ENCODE measurements at regions not wholly inside any gene's neighbourhood (a gene's known extent, or its start where the extent isn't known, plus 50 kb on each side); places are given as distances from the start of the nearest gene placed in this dataset.
"Not testable (repeated sequence)": the region's sequence is repeated elsewhere in the genome, so short reads cannot be mapped to it uniquely, and the experiment has no call there.

DNA sequence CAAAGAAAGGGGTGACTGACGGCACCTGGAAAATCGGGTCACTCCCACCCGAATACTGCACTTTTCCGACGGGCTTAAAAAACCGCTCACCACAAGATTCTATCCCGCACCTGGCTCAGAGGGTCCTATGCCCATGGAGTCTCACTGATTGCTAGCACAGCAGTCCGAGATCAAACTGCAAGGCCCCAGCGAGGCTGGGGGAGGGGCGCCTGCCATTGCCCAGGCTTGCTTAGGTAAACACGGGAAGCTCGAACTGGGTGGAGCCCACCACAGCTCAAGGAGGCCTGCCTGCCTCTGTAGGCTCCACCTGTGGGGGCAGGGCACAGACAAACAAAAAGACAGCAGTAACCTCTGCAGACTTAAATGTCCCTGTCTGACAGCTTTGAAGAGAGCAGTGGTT lies 327.0 kb upstream of the MEIS2 start:
- not testable (repeated sequence) for DNase-seq

DNA sequence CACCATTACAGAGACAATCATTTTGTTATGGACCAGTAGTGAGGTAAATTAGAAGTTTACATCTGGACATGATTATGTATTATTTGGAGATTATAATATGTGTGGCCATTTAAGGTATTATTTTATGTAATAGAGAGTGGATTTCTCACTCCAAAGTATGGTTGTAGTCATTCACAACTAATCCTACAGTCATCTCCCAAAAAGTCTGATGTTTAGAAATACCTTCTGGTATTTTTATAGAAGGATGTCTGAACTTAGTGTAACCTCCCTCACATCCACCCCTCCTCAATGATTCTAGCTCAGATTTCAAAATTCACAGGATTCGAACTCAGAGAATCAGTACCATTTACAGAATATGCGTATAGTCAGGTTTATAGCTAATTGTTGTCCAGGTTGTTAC lies 346.6 kb upstream of the MEIS2 start:
- DNase-seq = no peak

DNA sequence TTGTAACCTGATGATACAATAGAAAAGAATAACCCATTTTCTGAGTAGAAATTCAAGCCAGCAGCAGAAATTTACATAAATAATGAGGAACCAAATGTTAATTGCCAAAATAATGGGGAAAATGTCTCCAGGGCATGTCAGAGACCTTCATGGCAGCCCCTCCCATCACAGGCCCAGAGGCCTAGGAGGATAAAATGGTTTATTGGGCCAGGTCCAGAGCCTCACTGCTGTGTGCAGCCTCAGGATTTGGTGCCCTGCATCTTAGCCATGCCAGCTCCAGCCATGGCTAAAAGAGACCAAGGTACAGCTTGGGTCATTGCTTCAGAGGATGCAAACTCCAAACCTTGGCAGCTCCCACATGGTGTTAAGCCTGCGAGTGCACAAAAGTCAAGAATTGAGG lies 352.1 kb upstream of the MEIS2 start:
- DNase-seq = no peak

DNA sequence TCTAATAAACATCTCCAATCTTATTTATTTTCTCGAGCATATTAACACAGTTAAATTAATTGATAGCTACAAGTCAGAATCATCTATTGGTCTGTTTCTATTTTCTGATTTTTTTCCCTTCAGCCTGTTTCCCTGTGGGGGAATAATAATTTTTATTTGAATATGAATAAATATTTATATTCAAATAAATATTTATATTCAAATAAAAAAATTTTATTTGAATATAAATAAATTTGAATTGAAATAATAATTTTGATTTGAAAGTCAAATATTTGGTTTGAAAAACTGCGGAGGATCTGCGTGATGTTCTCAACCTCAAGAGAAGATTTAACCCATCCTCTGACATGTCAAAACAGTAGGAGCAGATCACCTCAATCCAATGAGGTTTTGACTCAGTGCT lies 380.1 kb upstream of the MEIS2 start:
- DNase-seq = no peak

DNA sequence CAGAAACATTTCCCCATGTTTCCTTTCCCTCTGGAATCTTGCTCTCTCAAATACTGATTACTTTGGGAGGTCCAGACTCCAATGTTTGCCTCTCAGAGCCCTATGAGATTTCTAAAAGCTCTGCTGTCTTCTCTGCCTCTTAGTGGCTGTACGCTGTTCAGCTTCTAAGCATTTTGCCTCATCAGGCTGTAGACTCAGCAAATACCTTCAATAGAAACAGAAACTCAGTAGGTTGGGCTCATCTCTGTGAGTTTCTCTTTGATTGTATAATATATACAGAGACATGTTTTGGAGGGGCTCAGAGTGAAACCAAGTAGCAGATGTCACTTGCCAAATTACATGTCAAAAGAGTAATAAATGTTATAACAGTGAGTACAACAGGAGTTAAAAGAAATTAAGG lies 380.8 kb upstream of the MEIS2 start:
- DNase-seq = no peak

DNA sequence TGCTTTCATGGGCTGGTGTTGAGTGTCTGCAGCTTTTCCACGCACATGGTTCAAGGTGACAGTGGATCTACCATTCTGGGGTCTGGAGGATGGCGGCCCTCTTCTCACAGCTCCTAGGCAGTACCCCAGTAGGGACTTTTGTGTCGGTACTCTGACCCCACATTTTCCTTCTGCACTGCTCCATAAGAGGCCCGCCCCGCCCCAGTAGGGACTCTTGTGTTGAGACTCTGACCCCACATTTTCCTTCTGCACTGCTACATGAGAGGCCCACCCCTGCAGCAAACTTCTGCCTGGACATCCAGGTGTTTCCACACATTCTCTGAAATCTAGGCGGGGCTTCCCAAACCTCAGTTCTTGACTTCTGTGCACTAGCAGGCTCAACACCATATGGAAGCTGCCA lies 383.4 kb upstream of the MEIS2 start:
- DNase-seq = no peak

DNA sequence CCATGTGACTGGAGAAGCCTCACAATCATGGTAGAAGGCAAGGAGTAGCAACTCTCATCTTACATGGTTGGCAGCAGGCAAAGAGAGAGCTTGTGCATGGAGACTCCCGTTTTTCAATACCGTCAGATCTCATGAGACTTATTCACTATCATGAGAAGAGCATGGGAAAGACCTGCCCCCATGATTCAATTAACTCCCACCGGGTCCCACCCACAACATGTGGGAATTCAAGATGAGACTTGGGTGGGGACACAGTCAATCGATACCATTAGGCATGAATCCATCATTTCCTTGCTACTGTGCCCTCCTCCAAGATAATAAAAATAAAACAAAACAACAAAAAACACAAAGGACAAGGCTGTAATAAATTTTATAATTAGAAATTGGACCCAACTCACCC lies 384.7 kb upstream of the MEIS2 start:
- DNase-seq = no peak

DNA sequence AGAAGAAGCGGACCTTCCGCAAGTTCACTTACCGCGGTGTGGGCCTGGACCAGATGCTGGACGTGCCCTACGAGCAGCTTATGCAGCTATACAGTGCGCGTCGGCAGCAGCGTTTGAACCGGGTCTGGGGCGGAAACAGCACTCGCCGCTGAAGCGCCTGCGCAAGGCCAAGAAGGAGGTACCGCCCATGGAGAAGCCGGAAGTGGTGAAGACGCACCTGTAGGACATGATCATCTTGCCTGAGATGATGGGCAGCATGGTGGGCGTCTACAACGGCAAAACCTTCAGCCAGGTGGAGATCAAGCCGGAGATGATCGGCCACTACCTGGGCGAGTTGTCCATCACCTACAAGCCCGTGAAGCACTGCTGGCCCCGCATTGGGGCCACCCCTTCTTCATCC lies 390.4 kb upstream of the MEIS2 start:
- no peak for DNase-seq

DNA sequence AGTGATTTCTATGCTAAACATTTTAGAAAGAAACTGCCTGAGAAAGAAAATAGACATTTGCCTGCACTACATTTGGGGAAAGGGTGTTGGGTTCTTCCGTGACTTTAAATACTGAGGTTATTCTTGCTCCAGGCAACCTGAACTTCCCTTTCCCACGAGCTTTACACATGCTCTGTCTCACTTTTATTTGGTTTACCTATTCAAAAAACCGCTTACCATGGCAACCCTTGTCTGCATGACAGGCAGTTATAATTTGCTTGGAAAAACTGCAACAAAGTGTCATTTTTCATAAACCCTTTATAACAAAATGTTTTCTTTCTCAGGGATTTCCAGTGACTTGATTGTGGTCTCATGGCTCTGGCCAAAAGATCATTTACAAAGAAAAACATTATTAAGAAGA lies 416.3 kb upstream of the MEIS2 start:
- no peak for DNase-seq

DNA sequence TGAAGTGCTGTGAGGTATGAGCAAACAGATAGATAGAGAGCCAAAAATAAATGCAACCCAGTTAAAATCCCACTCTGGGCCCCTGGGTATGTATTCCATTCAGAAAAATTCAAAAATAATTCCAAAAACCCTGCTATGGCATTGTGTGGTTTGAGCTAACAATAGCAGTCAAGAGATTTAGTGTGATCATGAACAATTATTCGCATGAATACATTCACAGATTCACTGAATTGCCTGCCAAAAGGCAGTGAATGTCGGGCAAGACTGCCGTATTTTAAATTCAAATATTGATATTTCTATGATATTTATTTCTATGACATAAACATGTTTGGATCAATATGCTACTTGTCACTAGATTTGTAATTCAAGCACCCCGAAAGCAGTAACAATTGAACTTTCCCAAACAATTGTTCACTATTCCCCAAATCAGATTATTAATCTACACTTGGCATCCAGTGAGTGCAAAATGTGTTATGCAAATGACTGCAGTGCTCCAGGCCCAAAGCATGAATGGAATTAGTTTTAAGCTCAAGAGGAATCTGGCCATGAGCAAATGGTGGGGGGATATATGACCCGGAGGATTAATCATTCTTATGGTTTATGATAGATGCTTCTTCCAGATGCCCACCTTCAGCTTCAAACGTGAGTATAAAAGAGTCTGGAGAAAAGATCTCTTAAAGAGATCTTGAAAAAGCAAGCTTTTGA lies 417.0 kb upstream of the MEIS2 start:
- DNase-seq = no peak

DNA sequence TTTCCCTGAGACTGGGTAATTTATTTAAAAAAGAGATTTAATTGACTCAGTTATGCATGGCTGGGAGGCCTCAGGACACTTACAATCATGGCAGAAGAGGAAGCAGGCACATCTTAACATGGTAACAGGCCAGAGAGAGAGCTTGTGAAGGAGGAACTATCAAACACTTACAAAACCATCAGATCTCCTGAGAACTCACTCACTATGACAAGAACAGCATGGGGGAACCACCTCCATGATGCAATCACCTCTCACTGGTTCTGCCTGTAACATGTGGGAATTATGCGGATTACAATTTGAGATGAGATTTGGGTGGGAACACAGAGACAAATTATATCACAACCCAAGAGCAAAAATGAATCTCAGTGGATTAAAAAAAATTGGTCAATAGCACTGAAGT lies 416.0 kb upstream of the TMCO5A start:
- DNase-seq = no peak

DNA sequence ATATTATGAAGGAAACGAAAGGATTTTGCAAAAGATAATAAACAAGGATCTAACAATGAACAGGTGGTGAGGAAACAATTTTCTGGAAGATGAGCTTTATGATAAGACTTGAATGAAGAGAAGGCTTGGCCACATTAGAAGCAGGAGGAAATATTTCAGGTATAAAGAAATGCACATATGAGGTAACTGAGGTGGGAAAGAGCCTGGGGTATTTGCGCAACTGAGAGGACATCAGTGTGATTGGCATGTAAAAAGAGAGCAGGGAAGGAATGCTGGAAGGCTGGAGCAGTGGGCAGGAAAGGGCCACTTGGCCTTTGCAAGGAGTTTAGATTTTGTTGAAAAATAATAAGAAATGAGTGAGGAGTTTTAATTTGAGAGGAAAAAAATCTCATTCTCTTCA lies 414.4 kb upstream of the TMCO5A start:
- DNase-seq = no peak

DNA sequence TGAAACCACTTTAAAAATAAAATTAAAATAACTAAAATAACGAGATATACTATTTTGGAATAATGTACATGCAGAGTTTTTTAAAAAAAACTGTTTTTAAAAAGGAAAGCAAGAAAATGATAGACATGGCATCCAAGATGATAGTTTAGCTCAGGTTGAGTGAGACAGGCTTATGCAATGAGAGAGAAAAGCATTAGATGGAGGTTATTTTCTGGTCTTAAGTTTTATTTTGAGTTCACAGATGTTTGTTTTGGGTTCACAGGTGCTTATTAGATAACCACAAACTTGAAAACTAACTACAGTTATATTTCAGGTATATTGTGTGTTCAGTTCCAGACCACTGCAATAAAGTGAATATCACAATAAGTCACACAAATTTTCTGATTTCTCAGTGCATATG lies 413.6 kb upstream of the TMCO5A start:
- DNase-seq = no peak

DNA sequence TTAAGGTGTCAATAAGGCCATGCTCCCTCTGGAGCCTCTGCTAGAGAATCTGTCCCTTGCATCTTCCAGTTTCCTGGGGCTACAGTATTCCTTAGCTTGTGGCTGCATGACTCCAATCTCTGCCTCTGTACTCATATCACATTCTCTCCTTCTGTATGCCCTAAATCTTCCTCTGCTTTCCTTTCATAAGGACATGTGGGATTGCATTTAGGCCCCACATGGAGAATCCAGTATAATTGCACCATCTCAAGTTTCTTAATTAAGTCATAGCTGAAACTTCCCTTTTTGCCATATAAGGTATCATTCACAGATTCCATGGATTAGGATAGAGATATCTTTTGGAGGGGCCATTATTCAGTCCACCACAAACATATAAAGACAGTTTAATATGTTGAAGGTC lies 409.8 kb upstream of the TMCO5A start:
- DNase-seq = no peak

DNA sequence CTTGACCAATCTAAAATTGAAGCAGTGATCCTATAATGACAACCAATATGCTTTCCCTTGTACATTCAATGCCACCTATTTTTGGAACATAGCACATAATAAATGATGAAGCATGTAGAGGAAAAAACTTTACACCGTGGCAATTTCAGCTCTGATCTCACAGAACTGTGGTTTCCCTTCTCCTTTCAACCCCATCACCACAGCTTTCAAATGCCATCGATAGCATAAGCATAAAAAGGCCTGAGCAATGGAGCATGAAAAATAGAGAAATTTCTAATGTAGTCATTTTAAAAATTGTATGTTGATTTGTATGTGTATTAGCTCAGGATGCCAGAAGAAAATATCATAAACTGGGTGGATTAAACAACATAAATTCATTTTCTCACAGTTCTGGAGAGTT lies 406.0 kb upstream of the TMCO5A start:
- no peak for DNase-seq

DNA sequence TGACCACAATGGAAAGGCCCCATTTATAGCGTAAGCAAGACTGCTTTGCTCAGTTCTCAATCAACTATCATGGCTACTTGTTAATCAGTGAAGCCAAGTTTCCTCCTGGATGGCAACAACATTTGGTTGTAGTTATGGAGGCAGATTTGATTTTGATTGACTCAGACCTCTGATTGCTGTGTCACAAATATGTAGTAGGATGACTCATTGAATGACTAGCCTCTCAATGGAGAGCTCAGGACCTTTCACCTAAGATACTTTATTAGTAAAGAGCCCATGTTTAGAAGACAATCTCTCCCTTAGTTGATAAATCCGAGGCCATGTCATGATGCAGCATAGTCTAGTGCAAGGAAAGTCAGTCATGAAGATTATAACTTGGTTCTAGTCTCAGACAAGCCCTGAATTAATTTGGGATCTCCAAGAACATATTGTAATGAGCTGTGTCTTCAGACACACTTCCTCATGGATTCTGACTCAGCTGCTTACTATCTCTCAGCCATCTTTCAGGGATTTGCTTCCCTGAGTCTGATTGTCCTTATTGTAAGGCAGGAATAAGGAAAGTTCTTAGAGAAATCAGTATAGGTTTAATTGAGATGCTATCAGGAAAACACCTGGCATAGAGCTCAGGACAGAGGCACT lies 397.4 kb upstream of the TMCO5A start:
- no peak for DNase-seq

DNA sequence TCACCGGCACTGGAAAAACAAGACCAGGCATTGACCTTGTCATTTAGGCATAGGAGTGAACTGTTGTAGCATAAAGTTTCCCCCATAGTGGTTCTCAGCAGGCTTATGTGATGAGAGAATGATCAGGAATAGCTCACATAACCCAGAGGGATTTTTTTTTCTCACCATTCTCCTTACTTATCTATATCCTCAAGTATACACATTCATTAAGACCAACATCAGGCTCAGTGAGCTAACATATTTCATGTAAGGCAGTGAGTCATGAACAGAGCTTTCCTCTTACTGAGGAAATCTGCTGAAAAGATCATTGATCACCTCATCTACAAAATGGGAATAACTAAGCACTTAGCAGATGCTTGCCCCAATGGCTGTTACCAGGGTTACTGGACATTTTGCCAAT lies 396.6 kb upstream of the TMCO5A start:
- no peak for DNase-seq

DNA sequence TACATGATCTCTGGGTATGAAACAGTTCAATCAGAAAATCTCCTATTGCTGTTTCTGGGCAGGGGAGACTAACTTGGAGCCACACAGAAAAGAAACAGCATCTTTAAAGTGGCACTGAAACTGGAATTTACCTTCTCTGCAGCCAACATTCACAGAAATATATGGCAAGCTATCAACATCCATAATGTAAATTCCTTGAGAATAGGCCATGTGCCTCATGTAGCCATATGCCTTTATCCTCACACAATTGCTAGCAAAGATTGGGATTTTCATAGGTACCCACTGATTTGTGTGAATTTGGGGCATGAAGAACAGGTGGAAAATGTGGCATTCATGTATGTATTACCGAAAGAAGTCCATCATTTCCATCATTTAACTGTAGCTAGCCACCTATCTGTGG lies 386.3 kb upstream of the TMCO5A start:
- DNase-seq = no peak

DNA sequence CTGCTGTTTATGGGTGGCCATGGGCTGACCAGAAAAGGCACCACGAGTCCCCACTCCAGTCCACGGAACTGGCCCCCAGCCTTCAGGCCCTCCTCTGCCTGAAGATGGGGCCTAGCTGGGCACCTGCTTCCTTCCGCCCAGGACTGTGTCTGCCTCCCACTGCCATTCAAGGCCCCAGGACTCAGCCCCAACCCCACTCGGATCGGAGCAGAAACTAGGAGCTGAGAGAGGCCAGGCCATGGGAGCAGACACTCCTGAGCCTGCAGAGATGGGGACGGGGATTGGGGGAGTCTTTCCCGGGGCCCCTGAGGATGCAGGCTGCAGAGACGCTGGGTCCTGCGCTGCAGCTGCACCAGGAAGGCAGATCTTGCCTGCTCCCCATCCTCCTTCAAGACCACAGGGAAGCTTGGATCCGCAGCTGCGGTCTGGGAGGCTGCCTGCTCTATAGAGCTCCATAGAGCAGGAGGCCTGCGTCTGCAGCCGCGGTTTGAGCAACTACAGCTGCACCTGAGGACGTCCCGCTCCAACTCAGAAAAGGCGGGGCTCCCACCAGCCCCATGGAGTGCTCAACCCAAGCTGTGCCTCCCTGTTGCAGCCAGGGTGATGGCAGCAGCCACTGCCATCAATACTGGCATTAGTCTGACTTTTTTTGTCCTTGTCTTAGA lies 383.9 kb upstream of the TMCO5A start:
- no peak for DNase-seq

DNA sequence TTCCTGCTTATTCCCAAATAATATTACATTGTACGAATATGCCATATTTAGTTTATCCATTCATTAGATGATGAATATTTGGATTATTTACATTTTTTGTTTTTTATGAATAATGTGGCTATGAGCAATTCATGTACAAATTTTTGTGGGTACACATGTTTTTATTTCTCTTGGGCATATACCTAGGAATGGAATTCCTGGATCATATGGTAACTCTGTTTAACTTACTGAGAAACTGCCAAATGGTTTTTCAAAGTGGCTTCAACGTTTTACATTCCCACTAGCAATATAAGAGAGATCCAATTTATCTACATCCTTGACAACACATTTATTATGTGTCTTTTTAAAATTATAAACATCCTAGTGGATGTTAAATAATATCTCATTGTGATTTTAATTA lies 362.0 kb upstream of the TMCO5A start:
- no peak for DNase-seq

DNA sequence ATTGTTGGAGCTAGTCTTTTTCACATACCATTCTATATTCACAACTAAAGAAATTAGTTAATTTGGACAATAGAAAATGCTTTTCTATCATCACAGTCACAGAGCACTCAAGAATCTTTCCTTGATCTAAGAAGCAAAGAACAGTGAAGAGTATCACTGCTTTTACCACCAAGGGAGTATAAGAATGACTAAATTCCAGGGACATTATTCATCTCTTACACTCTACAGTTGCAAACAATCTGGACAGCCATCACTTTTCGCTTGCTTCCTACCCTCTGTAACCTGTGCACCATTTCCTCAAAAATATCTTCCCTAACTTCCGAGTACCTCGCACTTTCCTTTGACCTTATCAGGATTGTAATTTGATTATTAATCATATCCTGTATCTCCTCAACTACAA lies 359.5 kb upstream of the TMCO5A start:
- DNase-seq = no peak

DNA sequence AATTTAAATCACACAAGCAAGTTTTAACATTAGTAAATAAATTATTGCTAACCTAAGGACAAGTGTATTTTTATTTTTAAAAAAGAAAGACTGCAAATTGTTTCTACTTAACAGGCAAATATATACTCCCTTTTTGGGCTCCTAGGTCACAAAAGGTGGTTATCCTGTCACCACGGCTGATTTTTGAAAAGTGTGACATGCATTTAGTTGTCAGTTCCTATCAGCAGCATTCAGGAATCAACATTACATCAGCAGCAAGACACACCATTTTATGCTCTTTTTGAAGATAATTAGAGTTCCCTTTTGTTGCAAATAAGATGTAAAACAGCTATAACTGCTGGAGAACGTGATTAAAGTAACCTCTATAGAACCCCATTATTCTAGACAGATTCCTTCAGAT lies 357.5 kb upstream of the TMCO5A start:
- no peak for DNase-seq

DNA sequence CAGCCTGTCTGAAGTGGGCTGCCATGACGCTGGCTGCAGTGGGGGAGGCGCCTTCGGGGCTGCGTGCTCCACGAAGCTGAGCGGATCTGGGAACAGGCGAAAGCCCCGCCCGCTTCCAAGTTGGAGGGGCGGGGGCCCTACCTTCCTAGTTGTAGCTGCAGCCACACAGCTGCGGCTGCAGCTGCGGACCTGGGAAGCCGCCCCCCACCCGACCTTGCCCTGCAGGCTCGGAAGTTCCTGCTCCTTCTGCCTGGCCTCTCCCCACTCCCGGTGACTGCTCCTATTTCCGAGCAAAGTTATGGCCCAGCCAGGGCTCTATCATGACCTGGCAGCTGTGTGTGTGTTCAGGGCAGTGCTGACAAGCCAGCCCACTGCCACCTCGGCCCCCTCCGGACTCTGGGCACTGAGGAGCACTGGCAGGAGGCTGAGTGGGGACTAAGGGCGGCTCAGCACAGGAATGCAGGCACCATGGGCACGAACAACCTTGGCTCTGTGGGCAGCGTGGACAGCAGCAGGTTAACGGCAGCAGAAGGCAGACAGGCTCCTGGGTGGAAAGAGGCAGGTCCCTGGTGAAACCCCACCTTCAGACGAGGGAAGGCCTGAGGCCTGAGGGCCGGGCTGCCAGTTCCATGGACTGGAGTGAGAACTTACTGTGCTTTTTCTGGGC lies 352.4 kb upstream of the TMCO5A start:
- no peak for DNase-seq

DNA sequence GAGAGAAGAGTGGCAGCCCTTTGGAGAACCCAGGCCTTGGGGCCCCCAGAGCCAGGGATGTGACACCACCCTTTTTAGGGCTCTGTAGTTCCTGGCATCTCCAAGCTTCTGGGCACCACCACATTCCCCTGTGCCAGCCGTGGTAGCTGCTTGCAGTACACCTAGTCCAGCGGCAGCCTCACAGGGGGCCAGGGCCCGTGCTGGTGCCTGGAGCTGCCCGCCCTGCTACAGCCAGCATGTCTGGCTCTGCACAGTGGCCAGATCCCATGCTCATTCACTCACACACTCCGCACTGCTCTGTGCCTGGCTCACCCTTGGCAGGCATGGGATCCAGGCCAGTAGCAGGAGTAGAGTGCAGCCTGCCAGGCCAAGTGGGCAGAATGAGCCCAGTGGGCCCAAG lies 351.6 kb upstream of the TMCO5A start:
- DNase-seq = no peak

Measured in NCI-H446 treated with DMSO at 0.1 percent for 48 hours (cell line).